Gastrocnemius medialis (tissue), 4 donors: ENCODE measurements at regions not wholly inside any gene's neighbourhood (a gene's known extent, or its start where the extent isn't known, plus 50 kb on each side); places are given as distances from the start of the nearest gene placed in this dataset.

Experiments
- POLR2A ChIP-seq, 2 donors: fragments of 450-650 bp; IDR thresholded peaks; one replicate each; pipeline ENCODE4 v1.6.1; 2017; ENCODE audit warnings: antibody characterized with exemption in 2 of 2, mild to moderate bottlenecking in 2 of 2, moderate library complexity in 2 of 2
- TF ChIP-seq, protein P1 (sequence below), 5 experiments: fragments of 450-650 bp in 3 of 5; fragments of 200-600 bp in 2 of 5; sonication (generic) in 2 of 5; IDR thresholded peaks in 4 of 5; conservative IDR thresholded peaks in 1 of 5; 1 replicate in 4 of 5; 2 replicates in 1 of 5; pipeline ENCODE4 v1.5.1; 2016 to 2019; ENCODE audit warnings: antibody characterized with exemption in 5 of 5, mild to moderate bottlenecking in 3 of 5, moderate library complexity in 3 of 5

DNA sequence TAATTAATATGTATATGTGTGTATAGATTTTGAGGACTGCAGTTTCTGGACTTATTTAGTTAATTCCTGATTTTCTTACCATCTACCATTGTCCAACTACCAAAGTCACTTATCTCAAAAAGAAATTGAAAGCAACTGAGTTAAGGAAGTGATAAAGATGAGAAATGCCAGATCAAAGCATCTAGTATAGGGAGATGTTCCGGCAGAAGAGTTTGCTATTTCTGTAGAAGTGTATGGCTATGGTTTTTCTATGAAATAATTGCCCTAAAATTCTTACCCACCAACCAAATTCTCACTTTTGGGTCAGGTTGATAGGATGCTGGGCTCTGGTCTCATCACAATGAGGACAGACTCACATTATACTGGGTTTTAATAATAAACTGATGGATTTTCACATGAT, 64.0 kb upstream of the RAB11FIP2 start:
- TF ChIP-seq, protein P1, sequence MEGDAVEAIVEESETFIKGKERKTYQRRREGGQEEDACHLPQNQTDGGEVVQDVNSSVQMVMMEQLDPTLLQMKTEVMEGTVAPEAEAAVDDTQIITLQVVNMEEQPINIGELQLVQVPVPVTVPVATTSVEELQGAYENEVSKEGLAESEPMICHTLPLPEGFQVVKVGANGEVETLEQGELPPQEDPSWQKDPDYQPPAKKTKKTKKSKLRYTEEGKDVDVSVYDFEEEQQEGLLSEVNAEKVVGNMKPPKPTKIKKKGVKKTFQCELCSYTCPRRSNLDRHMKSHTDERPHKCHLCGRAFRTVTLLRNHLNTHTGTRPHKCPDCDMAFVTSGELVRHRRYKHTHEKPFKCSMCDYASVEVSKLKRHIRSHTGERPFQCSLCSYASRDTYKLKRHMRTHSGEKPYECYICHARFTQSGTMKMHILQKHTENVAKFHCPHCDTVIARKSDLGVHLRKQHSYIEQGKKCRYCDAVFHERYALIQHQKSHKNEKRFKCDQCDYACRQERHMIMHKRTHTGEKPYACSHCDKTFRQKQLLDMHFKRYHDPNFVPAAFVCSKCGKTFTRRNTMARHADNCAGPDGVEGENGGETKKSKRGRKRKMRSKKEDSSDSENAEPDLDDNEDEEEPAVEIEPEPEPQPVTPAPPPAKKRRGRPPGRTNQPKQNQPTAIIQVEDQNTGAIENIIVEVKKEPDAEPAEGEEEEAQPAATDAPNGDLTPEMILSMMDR (IDR thresholded peaks at IDR 0.05 in 4 of 5, conservative IDR thresholded peaks at IDR 0.05 in 1 of 5) = no peak
- no peak for TF ChIP-seq POLR2A (IDR thresholded peaks at IDR 0.05)
